HL-60 (cell line): ENCODE measurements at regions not wholly inside any gene's neighbourhood (a gene's known extent, or its start where the extent isn't known, plus 50 kb on each side); places are given as distances from the start of the nearest gene placed in this dataset.

ENCODE experiments used
- DNase-seq, 2 experiments: peaks; one replicate each; pipeline ENCODE4 v3.0.0-alpha.2; 2010 to 2020; ENCODE audit warnings: low read depth in 1 of 2, low spot score in 1 of 2
- H3K27ac ChIP-seq: fragments of 250-450 bp; sonication (Bioruptor Pico); replicated peaks from 2 replicates; pipeline ENCODE4 v1.5.1; 2020; ENCODE audit warnings: mild to moderate bottlenecking, moderate library complexity
- H3K27me3 ChIP-seq: fragments of 250-450 bp; sonication (Bioruptor Pico); 2 replicates; pipeline ENCODE4 v1.5.1; 2021; ENCODE audit warnings: mild to moderate bottlenecking, moderate library complexity; ENCODE audit not compliant: insufficient read depth, poor library complexity, severe bottlenecking
- H3K4me3 ChIP-seq: replicated peaks from 2 replicates; pipeline ENCODE4 v1.5.1; 2011; ENCODE audit warnings: mild to moderate bottlenecking, control low read depth, low read length; ENCODE audit not compliant: insufficient read depth
- GABPA ChIP-seq: IDR thresholded peaks from 2 replicates; pipeline ENCODE4 v1.6.1; 2012; ENCODE audit warnings: low read depth
- POLR2AphosphoS5 ChIP-seq: IDR thresholded peaks from 2 replicates; pipeline ENCODE4 v1.6.1; 2012; ENCODE audit warnings: low read depth
- SPI1 ChIP-seq: IDR thresholded peaks from 2 replicates; pipeline ENCODE4 v1.6.1; 2012; ENCODE audit warnings: low read depth, mild to moderate bottlenecking, borderline replicate concordance
- TF ChIP-seq, protein P1 (sequence below): IDR thresholded peaks from 2 replicates; pipeline ENCODE4 v1.6.1; 2012; ENCODE audit warnings: low read depth; ENCODE audit not compliant: insufficient replicate concordance
- TF ChIP-seq, protein P2 (sequence below): IDR thresholded peaks from one replicate; pipeline ENCODE4 v1.5.1; 2011; ENCODE audit warnings: low read length, control low read depth, inconsistent platforms; ENCODE audit not compliant: insufficient read depth

DNA sequence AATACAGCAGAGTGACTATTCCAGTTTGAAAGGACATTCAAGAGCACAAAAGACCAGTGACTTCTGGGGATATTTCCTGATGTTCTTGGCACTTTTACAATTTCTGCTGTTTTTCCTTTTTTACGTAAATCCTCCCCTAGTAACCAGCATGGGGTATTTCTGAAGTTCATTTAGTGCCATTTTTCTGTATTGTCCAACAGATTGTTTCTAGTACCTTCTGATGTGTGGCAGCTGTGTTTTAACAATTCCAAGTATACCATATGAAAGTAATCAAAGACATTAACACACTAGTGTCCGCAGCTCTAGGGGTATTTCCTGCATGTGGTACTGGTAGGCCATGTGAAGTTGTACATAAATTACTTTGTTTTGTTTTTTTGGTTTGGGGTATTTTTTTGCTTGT lies 53.0 kb upstream of the SMARCA2 start:
- DNase-seq = no peak
- TF ChIP-seq POLR2AphosphoS5 (no peak), GABPA (no peak), SPI1 (no peak)
- TF ChIP-seq, protein P1, sequence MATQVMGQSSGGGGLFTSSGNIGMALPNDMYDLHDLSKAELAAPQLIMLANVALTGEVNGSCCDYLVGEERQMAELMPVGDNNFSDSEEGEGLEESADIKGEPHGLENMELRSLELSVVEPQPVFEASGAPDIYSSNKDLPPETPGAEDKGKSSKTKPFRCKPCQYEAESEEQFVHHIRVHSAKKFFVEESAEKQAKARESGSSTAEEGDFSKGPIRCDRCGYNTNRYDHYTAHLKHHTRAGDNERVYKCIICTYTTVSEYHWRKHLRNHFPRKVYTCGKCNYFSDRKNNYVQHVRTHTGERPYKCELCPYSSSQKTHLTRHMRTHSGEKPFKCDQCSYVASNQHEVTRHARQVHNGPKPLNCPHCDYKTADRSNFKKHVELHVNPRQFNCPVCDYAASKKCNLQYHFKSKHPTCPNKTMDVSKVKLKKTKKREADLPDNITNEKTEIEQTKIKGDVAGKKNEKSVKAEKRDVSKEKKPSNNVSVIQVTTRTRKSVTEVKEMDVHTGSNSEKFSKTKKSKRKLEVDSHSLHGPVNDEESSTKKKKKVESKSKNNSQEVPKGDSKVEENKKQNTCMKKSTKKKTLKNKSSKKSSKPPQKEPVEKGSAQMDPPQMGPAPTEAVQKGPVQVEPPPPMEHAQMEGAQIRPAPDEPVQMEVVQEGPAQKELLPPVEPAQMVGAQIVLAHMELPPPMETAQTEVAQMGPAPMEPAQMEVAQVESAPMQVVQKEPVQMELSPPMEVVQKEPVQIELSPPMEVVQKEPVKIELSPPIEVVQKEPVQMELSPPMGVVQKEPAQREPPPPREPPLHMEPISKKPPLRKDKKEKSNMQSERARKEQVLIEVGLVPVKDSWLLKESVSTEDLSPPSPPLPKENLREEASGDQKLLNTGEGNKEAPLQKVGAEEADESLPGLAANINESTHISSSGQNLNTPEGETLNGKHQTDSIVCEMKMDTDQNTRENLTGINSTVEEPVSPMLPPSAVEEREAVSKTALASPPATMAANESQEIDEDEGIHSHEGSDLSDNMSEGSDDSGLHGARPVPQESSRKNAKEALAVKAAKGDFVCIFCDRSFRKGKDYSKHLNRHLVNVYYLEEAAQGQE = no peak
- TF ChIP-seq, protein P2, sequence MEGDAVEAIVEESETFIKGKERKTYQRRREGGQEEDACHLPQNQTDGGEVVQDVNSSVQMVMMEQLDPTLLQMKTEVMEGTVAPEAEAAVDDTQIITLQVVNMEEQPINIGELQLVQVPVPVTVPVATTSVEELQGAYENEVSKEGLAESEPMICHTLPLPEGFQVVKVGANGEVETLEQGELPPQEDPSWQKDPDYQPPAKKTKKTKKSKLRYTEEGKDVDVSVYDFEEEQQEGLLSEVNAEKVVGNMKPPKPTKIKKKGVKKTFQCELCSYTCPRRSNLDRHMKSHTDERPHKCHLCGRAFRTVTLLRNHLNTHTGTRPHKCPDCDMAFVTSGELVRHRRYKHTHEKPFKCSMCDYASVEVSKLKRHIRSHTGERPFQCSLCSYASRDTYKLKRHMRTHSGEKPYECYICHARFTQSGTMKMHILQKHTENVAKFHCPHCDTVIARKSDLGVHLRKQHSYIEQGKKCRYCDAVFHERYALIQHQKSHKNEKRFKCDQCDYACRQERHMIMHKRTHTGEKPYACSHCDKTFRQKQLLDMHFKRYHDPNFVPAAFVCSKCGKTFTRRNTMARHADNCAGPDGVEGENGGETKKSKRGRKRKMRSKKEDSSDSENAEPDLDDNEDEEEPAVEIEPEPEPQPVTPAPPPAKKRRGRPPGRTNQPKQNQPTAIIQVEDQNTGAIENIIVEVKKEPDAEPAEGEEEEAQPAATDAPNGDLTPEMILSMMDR = no peak
- Histone ChIP-seq H3K27me3 (peaks cover 4% of the 10 kb centered on the region), H3K27ac (no peak overlapping the region), H3K4me3 (no peak overlapping the region)

DNA sequence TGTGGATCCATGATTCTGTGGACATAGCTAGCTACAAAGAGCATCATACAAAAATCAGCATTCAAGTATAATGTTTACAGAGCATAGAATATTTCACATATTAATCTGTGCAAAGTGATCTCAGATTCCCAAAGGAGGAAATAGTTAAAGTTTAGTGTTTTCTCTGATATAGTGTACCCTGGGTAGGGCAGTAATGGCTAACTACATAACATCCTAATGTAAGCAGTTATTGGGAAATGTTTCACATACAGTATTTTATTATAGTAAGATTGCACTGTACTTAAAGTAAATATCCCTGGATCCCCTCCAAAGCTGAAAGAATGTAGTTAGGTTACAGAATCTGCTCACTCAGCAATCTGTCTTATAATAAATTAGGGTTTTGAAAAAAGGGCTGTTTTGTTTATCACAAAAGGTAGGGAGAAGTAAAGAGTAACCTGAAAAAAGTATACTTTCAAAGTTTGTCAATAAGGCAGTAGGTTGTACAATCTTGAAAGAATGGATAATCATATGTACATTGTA lies 52.5 kb upstream of the SMARCA2 start:
- Histone ChIP-seq H3K4me3 (no peak overlapping the region), H3K27ac (no peak overlapping the region), H3K27me3 (peaks cover 4% of the 10 kb centered on the region)
- no peak for DNase-seq
- TF ChIP-seq, protein P2 = no peak

DNA sequence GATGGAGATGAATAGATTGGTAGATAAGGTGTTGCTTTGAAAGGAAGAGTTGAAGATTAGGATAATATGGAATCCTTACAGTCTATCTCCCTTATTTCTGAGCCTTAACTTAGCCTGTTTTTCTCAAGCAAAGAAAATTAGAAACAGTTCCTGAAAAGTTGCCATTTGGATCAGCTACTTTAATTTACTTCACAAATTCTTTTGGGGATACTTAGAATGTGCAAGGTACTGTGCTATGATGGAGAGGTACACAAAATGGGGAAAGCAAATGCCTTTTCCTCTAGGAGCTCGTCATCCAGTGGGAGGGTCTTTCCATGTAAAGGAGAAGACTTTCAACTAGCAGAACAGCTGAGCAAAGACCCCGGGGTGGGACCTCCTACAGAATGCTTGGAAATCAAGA lies 51.1 kb upstream of the SMARCA2 start:
- H3K27ac ChIP-seq = no peak overlapping the region
- H3K27me3 ChIP-seq = peaks cover 4% of the 10 kb centered on the region
- no peak overlapping the region for H3K4me3 ChIP-seq
- TF ChIP-seq POLR2AphosphoS5 (no peak), GABPA (no peak), SPI1 (no peak)
- TF ChIP-seq, protein P1 = no peak
- TF ChIP-seq, protein P2 = no peak
- no peak for DNase-seq
